ENCODE measurements at regions not wholly inside any gene's neighbourhood (a gene's known extent, or its start where the extent isn't known, plus 50 kb on each side); places are given as distances from the start of the nearest gene placed in this dataset.
"Not testable (repeated sequence)": the region's sequence is repeated elsewhere in the genome, so short reads cannot be mapped to it uniquely, and the experiment has no call there.

GRCh38 chr10:78096486-78096885, 62.8 kb downstream of the RPS24 start:
- not testable (repeated sequence) for DNase-seq

- not testable (repeated sequence) for DNase-seq
These were observed 68.9 kb downstream of the RPS24 start for GRCh38 chr10:78102593-78102992.

- DNase-seq = no peak
These were observed 75.5 kb downstream of the RPS24 start for GRCh38 chr10:78109210-78109609.

- DNase-seq = no peak
These were observed 81.6 kb downstream of the RPS24 start for GRCh38 chr10:78115135-78115853.

DNA sequence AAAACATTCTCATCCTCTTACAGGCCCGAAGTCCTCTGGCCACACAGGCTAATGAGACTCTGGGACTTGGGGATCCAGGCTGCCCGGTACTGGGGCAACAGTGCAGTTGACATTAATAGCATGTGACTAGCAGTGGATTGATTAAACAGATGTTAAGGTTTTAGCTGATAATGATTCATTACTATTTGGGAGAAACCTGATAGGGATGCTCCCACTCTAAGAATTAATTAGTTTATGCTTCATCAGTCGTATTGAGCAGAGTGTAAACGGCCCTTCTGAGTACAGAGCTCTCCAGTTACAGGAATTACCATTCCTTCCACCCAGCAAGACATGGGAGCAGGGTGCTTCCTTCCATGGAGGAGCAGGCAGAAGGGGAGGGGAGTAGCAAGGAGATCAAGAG, 82.7 kb downstream of the RPS24 start:
- no peak for DNase-seq

DNA sequence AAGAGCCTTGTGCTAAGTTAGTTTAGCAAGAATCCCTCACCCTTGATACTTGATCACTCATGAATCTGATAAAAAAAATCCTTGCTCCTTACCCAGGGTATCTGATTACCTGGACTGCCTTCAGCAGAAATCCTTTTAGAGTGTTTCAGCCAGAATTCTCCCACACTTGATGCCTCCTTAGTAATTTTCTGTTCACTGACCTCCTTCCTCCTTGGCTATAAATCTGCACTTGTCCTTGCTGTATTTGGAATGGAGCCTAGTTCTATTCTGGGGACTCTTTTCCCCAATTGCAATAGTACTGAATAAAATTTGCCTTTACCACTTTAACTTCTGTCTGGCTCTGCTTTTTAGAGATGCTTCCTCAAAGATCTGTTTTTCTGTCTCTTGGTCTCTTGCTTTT, 84.9 kb downstream of the RPS24 start:
- DNase-seq = no peak

- no peak for DNase-seq
These were observed 88.1 kb downstream of the RPS24 start for GRCh38 chr10:78121801-78122200.

- DNase-seq = no peak
These were observed 90.5 kb downstream of the RPS24 start for GRCh38 chr10:78124167-78124566.

GRCh38 chr10:78129211-78129610, 95.5 kb downstream of the RPS24 start:
- DNase-seq = no peak

- DNase-seq = no peak
These were observed 97.5 kb downstream of the RPS24 start for GRCh38 chr10:78130966-78131710.

- DNase-seq = no peak
These were observed 101.2 kb downstream of the RPS24 start for GRCh38 chr10:78134773-78135306.

DNA sequence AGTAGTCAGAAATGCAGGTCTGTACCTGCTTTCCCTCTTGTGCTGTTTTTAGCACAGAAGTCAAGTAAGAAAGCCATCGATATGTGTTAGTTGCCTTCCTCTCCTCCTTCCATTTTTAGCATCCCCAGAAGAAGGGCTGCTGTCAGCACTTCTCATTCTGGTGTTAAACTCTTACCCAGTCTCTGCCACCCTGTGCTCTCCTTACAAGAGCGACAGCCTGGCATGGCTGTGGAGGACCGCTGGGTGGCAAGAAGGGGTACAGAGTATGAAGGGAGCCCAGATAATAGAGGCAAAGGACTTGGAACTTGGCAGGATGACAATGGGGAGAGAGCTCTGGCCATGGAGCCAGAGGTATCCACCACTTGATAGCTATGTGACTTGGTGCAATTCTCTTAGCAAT, 103.5 kb downstream of the RPS24 start:
- no peak for DNase-seq

DNA sequence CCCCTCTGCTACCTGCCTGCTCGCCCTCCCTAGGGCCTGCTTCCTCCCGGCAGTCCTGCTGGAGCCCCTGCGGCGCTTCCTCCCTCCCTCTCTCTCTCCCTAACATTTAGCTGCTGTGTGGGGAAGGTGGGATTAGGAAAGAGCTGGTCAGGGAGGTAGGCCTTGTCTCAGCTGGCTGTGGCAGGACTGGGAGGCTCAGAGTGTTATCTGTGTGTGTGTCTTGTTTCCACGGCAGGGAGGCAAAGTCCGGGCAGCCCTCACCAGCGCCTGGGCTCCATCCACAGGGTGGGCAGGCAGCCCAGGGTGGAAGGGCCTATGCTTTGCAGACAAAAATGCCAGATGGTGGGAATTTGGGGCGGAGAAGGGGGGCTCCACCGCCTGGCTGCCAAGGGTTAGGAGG, 105.7 kb downstream of the RPS24 start:
- no peak for DNase-seq

GRCh38 chr10:78140066-78140630, 106.5 kb downstream of the RPS24 start:
- no peak for DNase-seq

DNA sequence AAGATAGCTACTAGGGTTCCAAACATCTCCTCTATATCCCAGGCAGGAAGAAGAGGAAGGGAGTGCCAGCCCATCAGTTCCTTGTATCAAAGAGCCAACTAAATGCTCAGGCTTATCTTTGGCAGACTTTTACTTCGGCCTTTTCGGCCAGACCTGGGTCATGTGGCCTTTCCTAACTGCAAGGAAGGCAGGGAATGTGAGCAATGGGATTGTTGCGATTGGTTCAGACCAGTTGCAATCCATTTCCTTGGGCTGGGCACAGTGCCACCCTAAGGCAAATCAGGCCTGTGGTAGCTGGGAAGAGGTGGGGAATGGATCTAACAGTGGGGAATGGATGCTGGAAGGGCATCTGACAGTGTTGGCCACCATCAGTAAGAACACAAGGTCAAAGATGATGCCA, 109.9 kb downstream of the RPS24 start:
- DNase-seq = no peak

- DNase-seq = no peak
These were observed 112.5 kb downstream of the RPS24 start for GRCh38 chr10:78146200-78146599.

GRCh38 chr10:78147202-78147601, 113.5 kb downstream of the RPS24 start:
- no peak for DNase-seq

GRCh38 chr10:78148216-78148960, 114.7 kb downstream of the RPS24 start:
- DNase-seq = no peak

GRCh38 chr10:78148961-78149612, 115.4 kb downstream of the RPS24 start:
- no peak for DNase-seq

DNA sequence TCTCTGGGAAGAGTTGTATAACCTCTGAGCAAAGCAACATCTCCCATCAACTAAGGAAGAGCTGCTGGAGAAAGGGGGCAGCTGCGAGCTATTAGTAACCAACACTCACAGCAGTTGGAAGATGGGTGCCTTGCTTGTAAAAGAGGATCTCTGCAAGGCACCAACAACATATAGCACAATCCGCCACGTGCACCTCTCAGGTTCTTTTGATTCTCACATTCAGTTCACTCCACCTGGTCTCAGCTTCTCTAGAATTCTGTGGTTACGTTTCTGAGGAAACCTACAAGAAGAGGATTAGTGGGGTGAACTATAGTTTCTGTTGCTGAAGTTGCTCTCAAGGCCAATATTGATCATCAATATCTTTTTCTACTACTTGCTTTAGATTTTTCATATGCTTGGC, 117.1 kb downstream of the RPS24 start:
- no peak for DNase-seq

GRCh38 chr10:78155722-78156121, 122.1 kb downstream of the RPS24 start:
- DNase-seq = no peak

GRCh38 chr10:78160591-78160990, 126.9 kb downstream of the RPS24 start:
- no peak for DNase-seq

DNA sequence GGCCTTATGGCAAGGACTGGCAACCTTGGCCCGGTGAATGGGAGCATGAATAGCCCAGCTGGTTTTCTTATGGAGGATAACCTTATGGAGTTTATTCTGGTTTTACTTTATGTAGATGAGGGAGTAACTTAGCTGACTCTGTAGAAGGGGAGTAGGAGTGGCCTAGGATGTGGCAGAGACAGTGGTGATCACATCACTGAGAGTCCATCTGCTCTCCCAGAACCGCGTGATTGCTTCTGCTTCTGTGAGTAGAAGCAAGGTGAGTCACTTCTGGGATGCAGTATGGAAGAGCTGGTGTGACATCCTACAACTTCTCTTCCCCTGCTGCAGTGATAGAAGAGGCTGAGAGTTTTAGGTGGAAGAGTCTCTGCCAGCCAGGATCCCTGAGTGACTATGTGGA, 129.2 kb downstream of the RPS24 start:
- no peak for DNase-seq

All from CD4-positive, alpha-beta T cell treated with Interleukin-15 for 1 hour (primary cell).